Astrocyte of the spinal cord (primary cell): ENCODE measurements at regions not wholly inside any gene's neighbourhood (a gene's known extent, or its start where the extent isn't known, plus 50 kb on each side); places are given as distances from the start of the nearest gene placed in this dataset.

Experiments
- DNase-seq: peaks from one replicate; pipeline ENCODE4 v3.0.0; 2011; ENCODE audit warnings: low read depth, low spot score
- H3K4me3 ChIP-seq: 2 replicates; pipeline ENCODE4 v1.5.1; 2011; ENCODE audit warnings: low read depth, mild to moderate bottlenecking, low read length, moderate library complexity
- in situ Hi-C: cut with HindIII; loops from 2 replicates; pipeline ENCODE4 v1.10.0; 2017; ENCODE audit warnings: low sequenced_read_pairs
- TF ChIP-seq, protein P1 (sequence below): IDR thresholded peaks from 2 replicates; pipeline ENCODE4 v1.5.1; 2012; ENCODE audit warnings: low read depth, mild to moderate bottlenecking, low read length, inconsistent platforms

GRCh38 chr7:41146429-41146828 lies 556.5 kb downstream of the INHBA start:
- DNase-seq = no peak
- TF ChIP-seq, protein P1, sequence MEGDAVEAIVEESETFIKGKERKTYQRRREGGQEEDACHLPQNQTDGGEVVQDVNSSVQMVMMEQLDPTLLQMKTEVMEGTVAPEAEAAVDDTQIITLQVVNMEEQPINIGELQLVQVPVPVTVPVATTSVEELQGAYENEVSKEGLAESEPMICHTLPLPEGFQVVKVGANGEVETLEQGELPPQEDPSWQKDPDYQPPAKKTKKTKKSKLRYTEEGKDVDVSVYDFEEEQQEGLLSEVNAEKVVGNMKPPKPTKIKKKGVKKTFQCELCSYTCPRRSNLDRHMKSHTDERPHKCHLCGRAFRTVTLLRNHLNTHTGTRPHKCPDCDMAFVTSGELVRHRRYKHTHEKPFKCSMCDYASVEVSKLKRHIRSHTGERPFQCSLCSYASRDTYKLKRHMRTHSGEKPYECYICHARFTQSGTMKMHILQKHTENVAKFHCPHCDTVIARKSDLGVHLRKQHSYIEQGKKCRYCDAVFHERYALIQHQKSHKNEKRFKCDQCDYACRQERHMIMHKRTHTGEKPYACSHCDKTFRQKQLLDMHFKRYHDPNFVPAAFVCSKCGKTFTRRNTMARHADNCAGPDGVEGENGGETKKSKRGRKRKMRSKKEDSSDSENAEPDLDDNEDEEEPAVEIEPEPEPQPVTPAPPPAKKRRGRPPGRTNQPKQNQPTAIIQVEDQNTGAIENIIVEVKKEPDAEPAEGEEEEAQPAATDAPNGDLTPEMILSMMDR = no peak
- in situ Hi-C loops = no loop called here
- H3K4me3 ChIP-seq = no peak overlapping the region

GRCh38 chr7:41145656-41146055 lies 557.2 kb downstream of the INHBA start:
- TF ChIP-seq, protein P1 = no peak
- no peak for DNase-seq
- no peak overlapping the region for H3K4me3 ChIP-seq
- in situ Hi-C loops = no loop called here

DNA sequence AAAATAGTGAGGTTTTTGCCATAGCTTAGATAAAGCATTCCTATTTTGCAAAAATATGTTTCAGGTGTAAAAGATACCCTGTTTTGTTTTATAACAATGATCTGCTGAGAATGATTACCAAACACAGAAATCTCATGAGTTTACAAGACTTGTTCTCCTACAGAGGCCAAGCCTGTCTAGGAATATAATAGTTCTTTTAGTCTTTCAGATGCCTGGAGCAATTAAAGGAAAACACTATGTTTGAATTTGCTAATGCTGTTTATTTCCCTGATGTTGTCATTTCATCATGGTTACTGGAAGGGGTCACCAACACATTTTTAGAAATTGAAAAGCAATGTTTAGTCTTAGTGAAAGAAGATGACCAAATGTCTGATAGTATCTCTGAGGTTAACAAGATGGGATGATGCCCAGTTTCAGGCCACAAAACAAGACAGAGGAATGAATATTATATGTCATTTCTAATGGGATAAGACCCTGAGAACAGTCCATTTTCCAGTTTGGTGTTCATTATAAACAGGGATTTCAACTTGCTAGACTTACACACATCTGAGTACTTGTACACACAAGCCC lies 559.9 kb downstream of the INHBA start:
- in situ Hi-C loops = no loop called here
- TF ChIP-seq, protein P1 = no peak
- DNase-seq = no peak
- H3K4me3 ChIP-seq = no peak overlapping the region

DNA sequence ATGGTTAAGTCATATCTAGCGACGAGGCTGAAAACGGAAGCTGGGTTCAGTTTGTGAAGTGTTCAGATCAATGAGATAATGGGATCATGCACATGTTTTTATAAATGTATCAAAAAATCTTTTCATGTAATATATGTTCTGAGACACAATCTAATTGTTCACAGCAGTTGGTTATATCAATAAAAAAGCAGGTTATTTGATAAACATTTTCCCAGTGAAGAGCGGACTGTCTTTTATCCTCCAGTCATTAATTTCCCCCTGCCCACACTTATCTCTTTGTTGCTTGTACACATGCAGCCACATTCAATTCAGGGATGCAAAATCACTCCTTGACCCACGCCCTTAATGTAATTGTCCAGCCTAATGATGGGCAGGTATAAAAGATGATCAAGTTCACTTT lies 563.1 kb downstream of the INHBA start:
- H3K4me3 ChIP-seq = no peak overlapping the region
- DNase-seq = no peak
- TF ChIP-seq, protein P1 = no peak
- in situ Hi-C loops = no loop called here

GRCh38 chr7:41136551-41136950 lies 566.3 kb downstream of the INHBA start:
- DNase-seq = no peak
- H3K4me3 ChIP-seq = no peak overlapping the region
- TF ChIP-seq, protein P1 = no peak
- in situ Hi-C loops = no loop called here

GRCh38 chr7:41135511-41135910 lies 567.4 kb downstream of the INHBA start:
- no peak overlapping the region for H3K4me3 ChIP-seq
- no peak for DNase-seq
- TF ChIP-seq, protein P1 = no peak
- in situ Hi-C loops = no loop called here
